ENCODE measurements at regions not wholly inside any gene's neighbourhood (a gene's known extent, or its start where the extent isn't known, plus 50 kb on each side); places are given as distances from the start of the nearest gene placed in this dataset.

GRCh38 chr15:47405365-47406162 is 311.7 kb upstream of the SEMA6D start:
- DNase-seq (ENCODE audit: low read depth in 4 of 4, low spot score in 3 of 4), result no peak

GRCh38 chr15:47407692-47408091 is 309.6 kb upstream of the SEMA6D start:
- DNase-seq (ENCODE audit: low read depth in 4 of 4, low spot score in 3 of 4), result no peak

- no peak for DNase-seq (ENCODE audit: low read depth in 4 of 4, low spot score in 3 of 4)
Measured at GRCh38 chr15:47409038-47409437, 308.3 kb upstream of the SEMA6D start.

- no peak for DNase-seq (ENCODE audit: low read depth in 4 of 4, low spot score in 3 of 4)
Measured at GRCh38 chr15:47409600-47409999, 307.7 kb upstream of the SEMA6D start.

- no peak for DNase-seq (ENCODE audit: low read depth in 4 of 4, low spot score in 3 of 4)
Measured at GRCh38 chr15:47410247-47410646, 307.1 kb upstream of the SEMA6D start.

- DNase-seq (ENCODE audit: low read depth in 4 of 4, low spot score in 3 of 4), result no peak
Measured at GRCh38 chr15:47411733-47412132, 305.6 kb upstream of the SEMA6D start.

GRCh38 chr15:47412136-47412535 is 305.2 kb upstream of the SEMA6D start:
- DNase-seq (ENCODE audit: low read depth in 4 of 4, low spot score in 3 of 4), result no peak

GRCh38 chr15:47412802-47413201 is 304.5 kb upstream of the SEMA6D start:
- no peak for DNase-seq (ENCODE audit: low read depth in 4 of 4, low spot score in 3 of 4)

- DNase-seq (ENCODE audit: low read depth in 4 of 4, low spot score in 3 of 4), result no peak
Measured at GRCh38 chr15:47414207-47414606, 303.1 kb upstream of the SEMA6D start.

GRCh38 chr15:47415539-47415971 is 301.8 kb upstream of the SEMA6D start:
- no peak for DNase-seq (ENCODE audit: low read depth in 4 of 4, low spot score in 3 of 4)

- no peak for DNase-seq (ENCODE audit: low read depth in 4 of 4, low spot score in 3 of 4)
Measured at GRCh38 chr15:47422881-47423665, 294.2 kb upstream of the SEMA6D start.

- DNase-seq (ENCODE audit: low read depth in 4 of 4, low spot score in 3 of 4), result no peak
Measured at GRCh38 chr15:47427463-47427862, 289.8 kb upstream of the SEMA6D start.

- DNase-seq (ENCODE audit: low read depth in 4 of 4, low spot score in 3 of 4), result no peak
Measured at GRCh38 chr15:47429376-47429775, 287.9 kb upstream of the SEMA6D start.

- no peak for DNase-seq (ENCODE audit: low read depth in 4 of 4, low spot score in 3 of 4)
Measured at GRCh38 chr15:47431501-47431900, 285.8 kb upstream of the SEMA6D start.

GRCh38 chr15:47432826-47433225 is 284.5 kb upstream of the SEMA6D start:
- DNase-seq (ENCODE audit: low read depth in 4 of 4, low spot score in 3 of 4), result no peak

- DNase-seq (ENCODE audit: low read depth in 4 of 4, low spot score in 3 of 4), result no peak
Measured at GRCh38 chr15:47434596-47434995, 282.7 kb upstream of the SEMA6D start.

GRCh38 chr15:47437491-47437890 is 279.8 kb upstream of the SEMA6D start:
- DNase-seq (ENCODE audit: low read depth in 4 of 4, low spot score in 3 of 4), result no peak

- DNase-seq (ENCODE audit: low read depth in 4 of 4, low spot score in 3 of 4), result no peak
Measured at GRCh38 chr15:47439146-47440111, 277.9 kb upstream of the SEMA6D start.

- no peak for DNase-seq (ENCODE audit: low read depth in 4 of 4, low spot score in 3 of 4)
Measured at GRCh38 chr15:47442371-47442770, 274.9 kb upstream of the SEMA6D start.

GRCh38 chr15:47443839-47444238 is 273.5 kb upstream of the SEMA6D start:
- DNase-seq (ENCODE audit: low read depth in 4 of 4, low spot score in 3 of 4), result no peak
